Fibroblast of pulmonary artery (primary cell): ENCODE measurements at regions not wholly inside any gene's neighbourhood (a gene's known extent, or its start where the extent isn't known, plus 50 kb on each side); places are given as distances from the start of the nearest gene placed in this dataset.

Source experiments
- DNase-seq: peaks from one replicate; pipeline ENCODE4 v3.0.0-alpha.2; 2010; ENCODE audit warnings: low read depth
- H3K4me3 ChIP-seq: replicated peaks from 2 replicates; pipeline ENCODE4 v1.5.1; 2011; ENCODE audit warnings: low read depth, mild to moderate bottlenecking, control low read depth, low read length, moderate library complexity
- CTCF ChIP-seq: IDR thresholded peaks from 2 replicates; pipeline ENCODE4 v1.5.1; 2011; ENCODE audit warnings: mild to moderate bottlenecking, control low read depth, low read length, inconsistent platforms; ENCODE audit errors: missing control alignments

- H3K4me3 ChIP-seq, result no peak overlapping the region
- no peak for TF ChIP-seq CTCF
- DNase-seq, result peak; percentile 13
Measured at GRCh38 chr2:172361360-172361759, 66.0 kb upstream of the ITGA6 start.

- H3K4me3 ChIP-seq, result no peak overlapping the region
- no peak for TF ChIP-seq CTCF
- DNase-seq, result no peak
Measured at GRCh38 chr2:172361840-172362239, 65.5 kb upstream of the ITGA6 start.

- no peak for DNase-seq
- no peak overlapping the region for H3K4me3 ChIP-seq
- no peak for TF ChIP-seq CTCF
Measured at GRCh38 chr2:172364261-172364660, 63.1 kb upstream of the ITGA6 start.

GRCh38 chr2:172366596-172367150 is 60.7 kb upstream of the ITGA6 start:
- no peak for TF ChIP-seq CTCF
- no peak for DNase-seq
- H3K4me3 ChIP-seq, result no peak overlapping the region

GRCh38 chr2:172370821-172371455 is 56.4 kb upstream of the ITGA6 start:
- no peak for TF ChIP-seq CTCF
- no peak for DNase-seq
- no peak overlapping the region for H3K4me3 ChIP-seq

- no peak for TF ChIP-seq CTCF
- H3K4me3 ChIP-seq, result no peak overlapping the region
- DNase-seq, result no peak
Measured at GRCh38 chr2:172372436-172372835, 55.0 kb upstream of the ITGA6 start.

GRCh38 chr2:172373076-172373475 is 54.3 kb upstream of the ITGA6 start:
- TF ChIP-seq CTCF, result no peak
- no peak overlapping the region for H3K4me3 ChIP-seq
- DNase-seq, result no peak
